H1 (cell line): ENCODE measurements at regions not wholly inside any gene's neighbourhood (a gene's known extent, or its start where the extent isn't known, plus 50 kb on each side); places are given as distances from the start of the nearest gene placed in this dataset.

Source experiments
- CHD1 ChIP-seq: IDR thresholded peaks from 2 replicates; pipeline ENCODE4 v1.6.1; 2012; ENCODE audit warnings: low read depth, low read length, improper control_type of control experiment
- CTCF ChIP-seq, 3 experiments: IDR thresholded peaks; 1 replicate in 2 of 3; 2 replicates in 1 of 3; pipeline versions ENCODE4 v1.5.1 to v1.6.1; 2011; ENCODE audit warnings: low read length in 3 of 3, mild to moderate bottlenecking in 3 of 3, inconsistent platforms in 2 of 3, low read depth in 1 of 3, moderate library complexity in 1 of 3; ENCODE audit not compliant: insufficient read depth in 1 of 3; ENCODE audit errors: control extremely low read depth in 1 of 3
- EZH2 ChIP-seq: fragments of 200-600 bp; sonication (generic); IDR thresholded peaks from 2 replicates; pipeline ENCODE4 v1.7.1; 2012; ENCODE audit warnings: low read depth, mild to moderate bottlenecking, moderate library complexity, low read length, inconsistent platforms; ENCODE audit not compliant: severe bottlenecking
- HDAC6 ChIP-seq: IDR thresholded peaks from one replicate; pipeline ENCODE4 v1.7.1; 2012; ENCODE audit warnings: low read depth, mild to moderate bottlenecking, inconsistent platforms, low read length, moderate library complexity
- JUN ChIP-seq: IDR thresholded peaks from 2 replicates; pipeline ENCODE4 v1.6.1; 2011; ENCODE audit warnings: low read depth, mild to moderate bottlenecking, improper control_type of control experiment, low read length
- POLR2A ChIP-seq, 2 experiments: IDR thresholded peaks; 1 replicate in 1 of 2; 2 replicates in 1 of 2; pipeline ENCODE4 v1.6.1; 2011; ENCODE audit warnings: low read depth in 2 of 2, low read length in 2 of 2, mild to moderate bottlenecking in 2 of 2; ENCODE audit errors: control extremely low read depth in 1 of 2
- RAD21 ChIP-seq, 2 experiments: IDR thresholded peaks in 1 of 2; conservative IDR thresholded peaks in 1 of 2; 2 replicates each; pipeline ENCODE4 v1.6.1; 2011; ENCODE audit warnings: low read depth in 2 of 2, low read length in 2 of 2, improper control_type of control experiment in 1 of 2, inconsistent platforms in 1 of 2, mild to moderate bottlenecking in 1 of 2, moderate library complexity in 1 of 2
- TBP ChIP-seq: IDR thresholded peaks from 2 replicates; pipeline ENCODE4 v1.6.1; 2011; ENCODE audit warnings: low read depth, low read length, improper control_type of control experiment

DNA sequence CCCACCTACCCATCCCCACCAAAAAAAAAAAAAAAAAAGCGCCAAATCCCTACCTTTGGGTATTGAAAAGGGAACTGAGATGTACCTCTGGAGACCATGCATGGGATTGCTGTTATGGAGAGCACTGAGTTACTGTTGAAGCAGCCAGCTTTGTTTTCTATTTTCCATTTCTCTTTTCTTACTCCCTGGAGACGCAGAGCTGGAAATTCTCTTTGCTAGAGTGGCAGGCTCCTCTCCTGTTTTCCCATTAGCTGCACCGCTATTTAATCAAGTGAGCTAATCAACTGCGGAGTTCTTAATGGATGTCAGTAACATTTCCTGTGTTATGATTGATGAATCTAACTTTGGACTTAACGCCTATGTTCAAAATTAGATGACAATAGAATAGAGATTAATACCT lies 136.1 kb upstream of the LMCD1 start:
- TF ChIP-seq CTCF (IDR thresholded peaks at IDR 0.05; ENCODE audit: control extremely low read depth in 1 of 3, insufficient read depth in 1 of 3, low read depth in 1 of 3, low read length in 3 of 3), result no peak
- TF ChIP-seq HDAC6, result no peak
- TF ChIP-seq CHD1, result no peak
- no peak for TF ChIP-seq TBP
- no peak for TF ChIP-seq POLR2A (IDR thresholded peaks at IDR 0.05; ENCODE audit: control extremely low read depth in 1 of 2, low read depth in 2 of 2, low read length in 2 of 2)
- TF ChIP-seq RAD21 (IDR thresholded peaks at IDR 0.05 in 1 of 2, conservative IDR thresholded peaks at IDR 0.05 in 1 of 2; ENCODE audit: low read depth in 2 of 2, low read length in 2 of 2), result no peak
- no peak for TF ChIP-seq JUN
- TF ChIP-seq EZH2, result no peak
